DND-41 (cell line): ENCODE measurements at regions not wholly inside any gene's neighbourhood (a gene's known extent, or its start where the extent isn't known, plus 50 kb on each side); places are given as distances from the start of the nearest gene placed in this dataset.

Source experiments
- EZH2 ChIP-seq: IDR thresholded peaks from 3 replicates; pipeline ENCODE4 v1.6.1; 2012; ENCODE audit warnings: borderline replicate concordance, low read depth, mild to moderate bottlenecking, moderate library complexity, low read length, inconsistent platforms; ENCODE audit not compliant: severe bottlenecking
- TF ChIP-seq, protein P1 (sequence below): IDR thresholded peaks from 2 replicates; pipeline ENCODE4 v1.5.1; 2012; ENCODE audit warnings: borderline replicate concordance, low read length, moderate library complexity, mild to moderate bottlenecking; ENCODE audit not compliant: poor library complexity, severe bottlenecking; ENCODE audit errors: extremely low read depth

DNA sequence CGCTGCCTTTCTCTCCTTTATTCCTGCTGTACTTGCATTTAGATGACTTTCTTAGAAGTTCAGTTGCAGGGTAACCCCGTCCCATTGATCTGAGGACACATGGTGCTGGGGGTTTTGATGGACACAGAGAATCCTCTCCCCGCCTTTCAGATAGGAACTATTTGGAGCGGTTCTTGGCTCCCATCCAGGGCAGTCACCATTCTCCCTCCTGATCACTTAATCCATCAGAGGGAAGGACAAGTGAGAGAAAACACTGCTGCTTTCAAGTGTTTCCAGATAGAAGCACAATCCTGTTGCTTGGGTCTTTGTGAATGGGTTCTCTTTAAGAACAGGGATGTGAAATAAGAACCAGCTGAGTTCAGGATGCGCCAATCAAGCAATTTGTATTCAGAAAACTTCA is 85.2 kb downstream of the IRX1 start:
- TF ChIP-seq, protein P1, sequence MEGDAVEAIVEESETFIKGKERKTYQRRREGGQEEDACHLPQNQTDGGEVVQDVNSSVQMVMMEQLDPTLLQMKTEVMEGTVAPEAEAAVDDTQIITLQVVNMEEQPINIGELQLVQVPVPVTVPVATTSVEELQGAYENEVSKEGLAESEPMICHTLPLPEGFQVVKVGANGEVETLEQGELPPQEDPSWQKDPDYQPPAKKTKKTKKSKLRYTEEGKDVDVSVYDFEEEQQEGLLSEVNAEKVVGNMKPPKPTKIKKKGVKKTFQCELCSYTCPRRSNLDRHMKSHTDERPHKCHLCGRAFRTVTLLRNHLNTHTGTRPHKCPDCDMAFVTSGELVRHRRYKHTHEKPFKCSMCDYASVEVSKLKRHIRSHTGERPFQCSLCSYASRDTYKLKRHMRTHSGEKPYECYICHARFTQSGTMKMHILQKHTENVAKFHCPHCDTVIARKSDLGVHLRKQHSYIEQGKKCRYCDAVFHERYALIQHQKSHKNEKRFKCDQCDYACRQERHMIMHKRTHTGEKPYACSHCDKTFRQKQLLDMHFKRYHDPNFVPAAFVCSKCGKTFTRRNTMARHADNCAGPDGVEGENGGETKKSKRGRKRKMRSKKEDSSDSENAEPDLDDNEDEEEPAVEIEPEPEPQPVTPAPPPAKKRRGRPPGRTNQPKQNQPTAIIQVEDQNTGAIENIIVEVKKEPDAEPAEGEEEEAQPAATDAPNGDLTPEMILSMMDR: no peak
- TF ChIP-seq EZH2: no peak
